ENCODE measurements at regions not wholly inside any gene's neighbourhood (a gene's known extent, or its start where the extent isn't known, plus 50 kb on each side); places are given as distances from the start of the nearest gene placed in this dataset.

DNA sequence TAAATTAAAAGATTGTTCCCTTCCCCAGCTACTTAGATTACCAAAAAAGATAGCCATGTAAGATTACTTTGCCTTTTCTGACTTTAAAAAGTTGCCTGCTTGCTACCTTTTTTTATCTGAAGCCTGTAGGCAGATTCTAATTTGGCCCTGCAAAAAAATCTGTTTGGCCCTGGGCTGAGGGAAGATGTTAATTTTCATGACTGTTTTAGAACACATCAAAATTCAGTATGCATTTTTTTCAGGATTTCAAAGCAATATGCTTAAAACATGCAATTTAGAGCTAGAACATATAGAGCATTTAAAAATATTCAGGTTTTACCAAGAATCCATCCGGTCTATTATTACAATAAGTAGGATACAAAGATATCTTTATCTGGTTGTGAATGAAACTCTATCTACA, 563.6 kb downstream of the NR2F1-AS1 start:
- ATAC-seq (no peak), DNase-seq (no peak)
- TF ChIP-seq CTCF (IDR thresholded peaks at IDR 0.05): no peak
- no peaks in the 10 kb centered on the region for H3K36me3 ChIP-seq
- intact Hi-C loops (cut with DNase I): no loop called here
- H3K27me3 ChIP-seq (ENCODE audit: low read depth): no peaks in the 10 kb centered on the region
- no peaks in the 10 kb centered on the region for H3K4me1 ChIP-seq
- H3K9me3 ChIP-seq: no peaks in the 10 kb centered on the region
- H3K4me3 ChIP-seq: no peak overlapping the region
- H3K27ac ChIP-seq: no peak overlapping the region

GRCh38 chr5:93010616-93011015, 570.4 kb downstream of the NR2F1-AS1 start:
- no peaks in the 10 kb centered on the region for H3K4me1 ChIP-seq
- no peak overlapping the region for H3K4me3 ChIP-seq
- no peaks in the 10 kb centered on the region for H3K9me3 ChIP-seq
- TF ChIP-seq CTCF (IDR thresholded peaks at IDR 0.05): no peak
- no peaks in the 10 kb centered on the region for H3K36me3 ChIP-seq
- H3K27me3 ChIP-seq (ENCODE audit: low read depth): no peaks in the 10 kb centered on the region
- ATAC-seq: no peak
- DNase-seq: no peak
- intact Hi-C loops (cut with DNase I): no loop called here
- H3K27ac ChIP-seq: no peak overlapping the region

GRCh38 chr5:93010037-93010436, 571.0 kb downstream of the NR2F1-AS1 start:
- intact Hi-C loops (cut with DNase I): no loop called here
- no peaks in the 10 kb centered on the region for H3K4me1 ChIP-seq
- no peaks in the 10 kb centered on the region for H3K36me3 ChIP-seq
- H3K27me3 ChIP-seq (ENCODE audit: low read depth): no peaks in the 10 kb centered on the region
- TF ChIP-seq CTCF (IDR thresholded peaks at IDR 0.05): no peak
- H3K4me3 ChIP-seq: no peak overlapping the region
- DNase-seq (no peak), ATAC-seq (no peak)
- H3K27ac ChIP-seq: no peak overlapping the region
- no peaks in the 10 kb centered on the region for H3K9me3 ChIP-seq

GRCh38 chr5:93008502-93009207, 572.4 kb downstream of the NR2F1-AS1 start:
- intact Hi-C loops (cut with DNase I): no loop called here
- H3K27me3 ChIP-seq (ENCODE audit: low read depth): no peaks in the 10 kb centered on the region
- DNase-seq (no peak), ATAC-seq (no peak)
- H3K27ac ChIP-seq: no peak overlapping the region
- H3K36me3 ChIP-seq: no peaks in the 10 kb centered on the region
- TF ChIP-seq CTCF (IDR thresholded peaks at IDR 0.05): no peak
- H3K4me3 ChIP-seq: no peak overlapping the region
- H3K4me1 ChIP-seq: no peaks in the 10 kb centered on the region
- no peaks in the 10 kb centered on the region for H3K9me3 ChIP-seq

GRCh38 chr5:93006915-93007314, 574.1 kb downstream of the NR2F1-AS1 start:
- Histone ChIP-seq H3K36me3 (no peaks in the 10 kb centered on the region), H3K4me3 (no peak overlapping the region), H3K27ac (no peak overlapping the region), H3K27me3 (ENCODE audit: low read depth) (no peaks in the 10 kb centered on the region), H3K4me1 (no peaks in the 10 kb centered on the region), H3K9me3 (no peaks in the 10 kb centered on the region)
- no peak for TF ChIP-seq CTCF (IDR thresholded peaks at IDR 0.05)
- ATAC-seq (no peak), DNase-seq (no peak)
- intact Hi-C loops (cut with DNase I): no loop called here

Measured in lower lobe of right lung (tissue), 2 donors.